Endothelial cell of umbilical vein (primary cell): ENCODE measurements at regions not wholly inside any gene's neighbourhood (a gene's known extent, or its start where the extent isn't known, plus 50 kb on each side); places are given as distances from the start of the nearest gene placed in this dataset.

Experiments
- BruUV-seq: library from RNA; stranded (reverse); fragments of 400-500 nt; replicated peaks from 2 replicates; lab custom pipeline; 2021; lab: Mats Ljungman, UMichigan
- CTCF ChIA-PET: fragments of 300-600, 350-600 bp; sonication (Branson Sonifier 250); formaldehyde crosslinking; loops from one replicate; lab custom pipeline; 2021; ENCODE audit warnings: antibody characterized with exemption, inconsistent platforms; lab: Charles Lee
- POLR2A ChIA-PET: fragments of 300-600, 350-600 bp; sonication (Branson Sonifier 250); formaldehyde crosslinking; loops from one replicate; lab custom pipeline; 2021; ENCODE audit warnings: antibody characterized with exemption, inconsistent platforms; lab: Charles Lee
- DNase-seq: peaks from one replicate; pipeline ENCODE4 v3.0.0-alpha.2; 2011; ENCODE audit warnings: low read depth, low spot score
- FAIRE-seq: peaks from 2 replicates; lab custom pipeline; 2011; peaks lifted over from hg19 to GRCh38; lab: Jason Lieb, UNC
- H2AFZ ChIP-seq: 2 replicates; pipeline ENCODE4 v1.6.0; 2012; ENCODE audit warnings: low read depth, low read length, control low read depth, inconsistent platforms
- H3K27ac ChIP-seq: 2 replicates; pipeline ENCODE4 v1.5.1; 2011; ENCODE audit warnings: low read depth, mild to moderate bottlenecking, control low read depth, low read length, moderate library complexity; ENCODE audit not compliant: insufficient read depth
- H3K27me3 ChIP-seq, 2 experiments: 2 replicates each; pipeline versions ENCODE4 v1.6.0 to v1.6.1; 2011; ENCODE audit warnings: low read length in 2 of 2, mixed read lengths in 1 of 2; ENCODE audit not compliant: control insufficient read depth in 2 of 2, insufficient read depth in 2 of 2
- H3K36me3 ChIP-seq, 2 experiments: 2 replicates in 1 of 2; 3 replicates in 1 of 2; pipeline ENCODE4 v1.5.1; 2011; ENCODE audit warnings: low read length in 2 of 2, mild to moderate bottlenecking in 1 of 2, moderate library complexity in 1 of 2; ENCODE audit not compliant: control insufficient read depth in 2 of 2, insufficient read depth in 2 of 2; ENCODE audit errors: extremely low read depth in 1 of 2
- H3K4me1 ChIP-seq: 3 replicates; pipeline ENCODE4 v1.5.1; 2011; ENCODE audit warnings: mild to moderate bottlenecking, low read length; ENCODE audit not compliant: control insufficient read depth, insufficient read depth; ENCODE audit errors: extremely low read depth
- H3K4me2 ChIP-seq: 2 replicates; pipeline ENCODE4 v1.6.1; 2011; ENCODE audit warnings: low read length, control low read depth, mixed read lengths; ENCODE audit not compliant: insufficient read depth
- H3K4me3 ChIP-seq, 3 experiments: fragments of 200-600 bp in 1 of 3; sonication (generic), shearing (Covaris generic) in 1 of 3; replicated peaks in 1 of 3; 2 replicates each; pipeline ENCODE4 v1.5.1; 2011 to 2016; ENCODE audit warnings: control low read depth in 3 of 3, low read length in 3 of 3, mild to moderate bottlenecking in 2 of 3, inconsistent platforms in 1 of 3, low read depth in 1 of 3, moderate library complexity in 1 of 3; ENCODE audit not compliant: insufficient read depth in 1 of 3
- H3K79me2 ChIP-seq: 2 replicates; pipeline ENCODE4 v1.6.0; 2012; ENCODE audit warnings: low read length, inconsistent platforms; ENCODE audit not compliant: control insufficient read depth, insufficient read depth
- H3K9ac ChIP-seq: replicated peaks from 2 replicates; pipeline ENCODE3; 2011; ENCODE audit warnings: low read length, control low read depth; ENCODE audit not compliant: insufficient read depth; ENCODE audit errors: extremely low read depth
- H3K9me1 ChIP-seq: replicated peaks from 3 replicates; pipeline ENCODE4 v1.6.0; 2011; ENCODE audit warnings: mild to moderate bottlenecking, low read length; ENCODE audit not compliant: control insufficient read depth, insufficient read depth; ENCODE audit errors: extremely low read depth
- H3K9me3 ChIP-seq: replicated peaks from 2 replicates; pipeline ENCODE4 v1.5.1; 2012; ENCODE audit warnings: low read length, inconsistent platforms; ENCODE audit not compliant: control insufficient read depth, insufficient read depth
- H4K20me1 ChIP-seq: replicated peaks from 2 replicates; pipeline ENCODE3; 2011; ENCODE audit warnings: mild to moderate bottlenecking, low read length; ENCODE audit not compliant: control insufficient read depth, insufficient read depth; ENCODE audit errors: extremely low read depth
- CTCF ChIP-seq, 2 donors: IDR thresholded peaks; 1 replicate in 1 of 2; 2 replicates in 1 of 2; pipeline ENCODE4 v1.5.1; 2011; ENCODE audit warnings: low read length in 2 of 2, mild to moderate bottlenecking in 2 of 2, moderate library complexity in 2 of 2, control low read depth in 1 of 2, inconsistent platforms in 1 of 2, low read depth in 1 of 2; ENCODE audit not compliant: insufficient read depth in 1 of 2; ENCODE audit errors: extremely low read depth in 1 of 2
- EZH2 ChIP-seq: IDR thresholded peaks from 2 replicates; pipeline ENCODE4 v1.6.1; 2012; ENCODE audit warnings: borderline replicate concordance, low read depth, mild to moderate bottlenecking, moderate library complexity, low read length, inconsistent platforms; ENCODE audit not compliant: severe bottlenecking
- FOS ChIP-seq: IDR thresholded peaks from 2 replicates; pipeline ENCODE4 v1.6.1; 2011; ENCODE audit warnings: mild to moderate bottlenecking, low read length, moderate library complexity, borderline replicate concordance; ENCODE audit not compliant: insufficient read depth
- GATA2 ChIP-seq: IDR thresholded peaks from 2 replicates; pipeline ENCODE4 v1.7.0; 2011; ENCODE audit warnings: low read depth, mild to moderate bottlenecking, moderate library complexity, mixed read lengths, low read length; ENCODE audit not compliant: insufficient read length, insufficient read depth
- JUN ChIP-seq: IDR thresholded peaks from 2 replicates; pipeline ENCODE4 v1.6.1; 2011; ENCODE audit warnings: borderline replicate concordance, low read depth; ENCODE audit not compliant: insufficient read length, insufficient read depth
- MAX ChIP-seq: IDR thresholded peaks from 2 replicates; pipeline ENCODE4 v1.6.1; 2011; ENCODE audit not compliant: insufficient read depth, insufficient read length
- MYC ChIP-seq: IDR thresholded peaks from one replicate; pipeline ENCODE4 v1.6.1; 2011; ENCODE audit warnings: mild to moderate bottlenecking, low read depth, low read length
- POLR2A ChIP-seq: IDR thresholded peaks from 2 replicates; pipeline ENCODE4 v1.6.1; 2012; ENCODE audit warnings: low read depth, mild to moderate bottlenecking, control low read depth, low read length
- POLR2AphosphoS5 ChIP-seq: IDR thresholded peaks from 2 replicates; pipeline ENCODE4 v1.6.1; 2012; ENCODE audit warnings: low read depth, mild to moderate bottlenecking, control low read depth, low read length, moderate library complexity; ENCODE audit not compliant: insufficient read depth
- dilution Hi-C: fragments of 300-500 bp; cut with MboI; formaldehyde crosslinking; loops from one replicate; pipeline ENCODE4 v1.15.0; 2019; ENCODE audit warnings: low sequenced_read_pairs; ENCODE audit not compliant: extremely low pct_ligation_motif_present
- intact Hi-C: fragments of 100-400 bp; cut with micrococcal nuclease; formaldehyde crosslinking; loops from one replicate; pipeline ENCODE4 v1.10.0; 2022

GRCh38 chr3:125675791-125676190, 80.5 kb upstream of the OSBPL11 start:
- H3K9me1 ChIP-seq, result no peaks in the 10 kb centered on the region
- H3K9me3 ChIP-seq, result no peaks in the 10 kb centered on the region
- FAIRE-seq, result no peak
- no peaks in the 10 kb centered on the region for H3K27me3 ChIP-seq
- TF ChIP-seq JUN (no peak), CTCF (IDR thresholded peaks at IDR 0.05; ENCODE audit: extremely low read depth in 1 of 2, insufficient read depth in 1 of 2, low read depth in 1 of 2, low read length in 2 of 2) (no peak), EZH2 (no peak), POLR2A (no peak), FOS (no peak), GATA2 (no peak), MYC (no peak), POLR2AphosphoS5 (no peak), MAX (no peak)
- H3K9ac ChIP-seq, result no peak overlapping the region
- H4K20me1 ChIP-seq, result no peaks in the 10 kb centered on the region
- intact Hi-C loops, result no loop called here
- ChIA-PET POLR2A (no interaction called here), CTCF (interaction anchor here (1.4 kb wide), 1 partner anchor 16 kb away, joined by 7 read pairs; no protein-coding TSS in a partner anchor)
- BruUV-seq, result no TSS peak
- H3K79me2 ChIP-seq, result no peaks in the 10 kb centered on the region
- DNase-seq, result no peak
- H3K4me1 ChIP-seq, result no peaks in the 10 kb centered on the region
- no peak overlapping the region for H3K27ac ChIP-seq
- no peak overlapping the region for H2AFZ ChIP-seq
- no peaks in the 10 kb centered on the region for H3K36me3 ChIP-seq
- H3K4me3 ChIP-seq, result no peak overlapping the region
- dilution Hi-C loops, result no loop called here
- H3K4me2 ChIP-seq, result no peak overlapping the region
